H9 (cell line): ENCODE measurements at regions not wholly inside any gene's neighbourhood (a gene's known extent, or its start where the extent isn't known, plus 50 kb on each side); places are given as distances from the start of the nearest gene placed in this dataset.

Experiments
- DNase-seq: peaks from one replicate; pipeline ENCODE4 v3.0.0-alpha.2; 2017
- H2AFZ ChIP-seq: one replicate; pipeline ENCODE4 v1.6.1; 2013; ENCODE audit warnings: mild to moderate bottlenecking, low read length, control low read depth, moderate library complexity
- H2AK5ac ChIP-seq: 2 replicates; pipeline ENCODE4 v1.6.1; 2013; ENCODE audit warnings: low read length, control low read depth, mixed read lengths; ENCODE audit not compliant: insufficient read length
- H2BK120ac ChIP-seq: one replicate; pipeline ENCODE4 v1.6.1; 2013; ENCODE audit warnings: low read depth, mild to moderate bottlenecking, low read length, control low read depth, inconsistent platforms; ENCODE audit not compliant: poor library complexity, severe bottlenecking
- H2BK12ac ChIP-seq: 2 replicates; pipeline ENCODE4 v1.6.1; 2013; ENCODE audit warnings: low read length, control low read depth, mixed read lengths, low read depth; ENCODE audit not compliant: insufficient read length
- H2BK15ac ChIP-seq: 2 replicates; pipeline ENCODE4 v1.6.1; 2013; ENCODE audit warnings: low read depth, low read length, control low read depth
- H2BK20ac ChIP-seq: one replicate; pipeline ENCODE4 v1.6.1; 2013; ENCODE audit warnings: low read depth, mild to moderate bottlenecking, low read length, control low read depth, inconsistent platforms; ENCODE audit not compliant: poor library complexity, severe bottlenecking
- H2BK5ac ChIP-seq: 2 replicates; pipeline ENCODE4 v1.6.1; 2013; ENCODE audit warnings: low read length, control low read depth, mixed read lengths; ENCODE audit not compliant: insufficient read length
- H3K14ac ChIP-seq: 2 replicates; pipeline ENCODE4 v1.6.1; 2013; ENCODE audit warnings: low read length, control low read depth; ENCODE audit not compliant: insufficient read depth
- H3K18ac ChIP-seq: 2 replicates; pipeline ENCODE4 v1.6.1; 2013; ENCODE audit warnings: low read depth, mild to moderate bottlenecking, mixed read lengths, low read length, control low read depth; ENCODE audit not compliant: insufficient read length
- H3K23ac ChIP-seq: 2 replicates; pipeline ENCODE4 v1.6.1; 2013; ENCODE audit warnings: low read length, control low read depth, mixed read lengths, low read depth; ENCODE audit not compliant: insufficient read length
- H3K23me2 ChIP-seq: 2 replicates; pipeline ENCODE4 v1.6.1; 2013; ENCODE audit warnings: low read depth, mild to moderate bottlenecking, mixed read lengths, low read length, control low read depth; ENCODE audit not compliant: insufficient read length, poor library complexity, severe bottlenecking
- H3K27ac ChIP-seq: 2 replicates; pipeline ENCODE4 v1.5.1; 2013; ENCODE audit warnings: low read length, control low read depth, mixed read lengths, low read depth; ENCODE audit not compliant: insufficient read length
- H3K27me3 ChIP-seq: 2 replicates; pipeline ENCODE4 v1.6.1; 2013; ENCODE audit warnings: low read length, control low read depth, inconsistent platforms; ENCODE audit not compliant: insufficient read depth
- H3K4ac ChIP-seq: 2 replicates; pipeline ENCODE4 v1.6.1; 2013; ENCODE audit warnings: low read depth, mild to moderate bottlenecking, control low read depth, inconsistent platforms, low read length, moderate library complexity
- H3K4me1 ChIP-seq: 2 replicates; pipeline ENCODE4 v1.6.1; 2013; ENCODE audit warnings: low read length, control low read depth, inconsistent platforms; ENCODE audit not compliant: insufficient read depth
- H3K4me2 ChIP-seq: 2 replicates; pipeline ENCODE4 v1.6.1; 2013; ENCODE audit warnings: low read length, control low read depth, mixed read lengths; ENCODE audit not compliant: insufficient read length, insufficient read depth
- H3K56ac ChIP-seq: 2 replicates; pipeline ENCODE4 v1.6.1; 2013; ENCODE audit warnings: low read depth, mild to moderate bottlenecking, mixed read lengths, low read length, control low read depth; ENCODE audit not compliant: insufficient read length
- H3K79me1 ChIP-seq: 2 replicates; pipeline ENCODE4 v1.6.1; 2013; ENCODE audit warnings: low read depth, mild to moderate bottlenecking, moderate library complexity, low read length, control low read depth, inconsistent platforms; ENCODE audit not compliant: insufficient read depth, poor library complexity, severe bottlenecking
- H3K79me2 ChIP-seq: 2 replicates; pipeline ENCODE4 v1.6.1; 2013; ENCODE audit warnings: low read length, control low read depth, inconsistent platforms; ENCODE audit not compliant: insufficient read depth
- H3K9ac ChIP-seq: 2 replicates; pipeline ENCODE4 v1.6.1; 2013; ENCODE audit warnings: low read length, control low read depth, mixed read lengths; ENCODE audit not compliant: insufficient read length; ENCODE audit errors: extremely low read depth
- H3K9me3 ChIP-seq: one replicate; pipeline ENCODE4 v1.6.1; 2013; ENCODE audit warnings: low read depth, low read length, inconsistent platforms; ENCODE audit not compliant: control insufficient read depth
- H3T11ph ChIP-seq: one replicate; pipeline ENCODE4 v1.6.1; 2013; ENCODE audit warnings: mild to moderate bottlenecking, low read length, control low read depth, inconsistent platforms
- H4K20me1 ChIP-seq: one replicate; pipeline ENCODE4 v1.6.1; 2013; ENCODE audit not compliant: control insufficient read depth, insufficient read length, insufficient read depth
- H4K5ac ChIP-seq: 2 replicates; pipeline ENCODE4 v1.6.1; 2013; ENCODE audit warnings: low read depth, mild to moderate bottlenecking, mixed read lengths, low read length, control low read depth; ENCODE audit not compliant: insufficient read length
- H4K8ac ChIP-seq: replicated peaks from 2 replicates; pipeline ENCODE4 v1.6.1; 2013; ENCODE audit warnings: low read length, control low read depth, mixed read lengths, low read depth; ENCODE audit not compliant: insufficient read length
- H4K91ac ChIP-seq: 2 replicates; pipeline ENCODE4 v1.6.1; 2013; ENCODE audit warnings: low read depth, mild to moderate bottlenecking, moderate library complexity, mixed read lengths, low read length, control low read depth; ENCODE audit not compliant: insufficient read length
- H3K27ac Mint-ChIP-seq, 3 experiments: 2 replicates in 2 of 3; 3 replicates in 1 of 3; pipeline ENCODE4 v1.8.0; 2020 to 2021; ENCODE audit warnings: mixed read lengths in 3 of 3, mild to moderate bottlenecking in 1 of 3, moderate library complexity in 1 of 3
- H3K27me3 Mint-ChIP-seq: 2 replicates; pipeline ENCODE4 v1.8.0; 2021; ENCODE audit warnings: low read depth, mild to moderate bottlenecking, moderate library complexity, mixed read lengths
- H3K36me3 Mint-ChIP-seq, 3 experiments: 2 replicates in 2 of 3; 3 replicates in 1 of 3; pipeline ENCODE4 v1.8.0; 2020 to 2021; ENCODE audit warnings: low read depth in 3 of 3, mixed read lengths in 3 of 3; ENCODE audit not compliant: insufficient read depth in 1 of 3
- H3K4me1 Mint-ChIP-seq, 2 experiments: 2 replicates each; pipeline ENCODE4 v1.8.0; 2020; ENCODE audit warnings: mixed read lengths in 2 of 2
- H3K4me3 Mint-ChIP-seq, 2 experiments: 2 replicates in 1 of 2; 3 replicates in 1 of 2; pipeline ENCODE4 v1.8.0; 2020 to 2021; ENCODE audit warnings: mild to moderate bottlenecking in 2 of 2, mixed read lengths in 2 of 2, moderate library complexity in 1 of 2
- H3K9me3 Mint-ChIP-seq, 2 experiments: 2 replicates in 1 of 2; 3 replicates in 1 of 2; pipeline ENCODE4 v1.8.0; 2020; ENCODE audit warnings: mild to moderate bottlenecking in 2 of 2, mixed read lengths in 2 of 2, moderate library complexity in 1 of 2
- WGBS: extraction: QIAGEN DNeasy Blood & Tissue Kit; methylation state at CpG from one replicate; pipeline ENCODE4 v1.1.7; 2013; ENCODE audit warnings: missing lambda C conversion rate, low lambda C conversion rate, mixed read lengths; ENCODE audit not compliant: insufficient read length; ENCODE audit errors: extremely low coverage; 5-methylcytosine and 5-hydroxymethylcytosine counted together
- TF ChIP-seq, protein P1 (sequence below): fragments of 200-600 bp; sonication (generic); conservative IDR thresholded peaks from 3 replicates; pipeline ENCODE4 v1.8.0; 2021; ENCODE audit warnings: antibody characterized with exemption, mild to moderate bottlenecking

DNA sequence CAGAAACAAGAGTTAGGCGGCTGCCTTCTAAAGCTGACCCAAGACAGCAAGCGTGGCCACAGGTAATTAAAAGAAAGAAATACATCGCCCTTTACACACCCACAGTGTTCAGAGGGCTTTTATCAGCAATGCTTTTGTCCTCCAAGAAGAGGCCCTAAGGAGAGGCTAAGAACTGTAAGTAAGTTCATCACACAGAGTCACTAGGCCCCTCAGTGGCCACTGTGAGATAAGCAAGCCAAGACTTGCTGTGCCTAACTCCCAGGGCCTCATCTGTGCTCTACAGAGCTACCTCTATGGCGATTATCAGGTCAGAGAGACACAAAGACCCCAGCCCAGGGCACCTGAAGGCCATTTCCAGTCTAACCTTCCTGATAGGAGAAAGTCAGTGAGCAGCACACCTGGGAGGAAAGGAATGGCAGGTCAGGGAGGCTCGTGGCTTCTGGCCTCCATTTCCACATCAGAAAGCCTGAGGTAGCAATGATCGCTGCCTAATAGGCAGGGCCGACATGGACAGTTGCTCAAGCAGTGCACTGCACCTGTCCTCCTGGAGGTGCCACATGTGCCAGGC is 545.2 kb upstream of the CDH11 start:
- Histone ChIP-seq H3K79me2 (no peaks in the 10 kb centered on the region), H3K4ac (no peak overlapping the region), H4K20me1 (no peaks in the 10 kb centered on the region), H3K4me2 (no peak overlapping the region), H2BK120ac (no peak overlapping the region), H3K9ac (no peak overlapping the region), H2BK12ac (no peak overlapping the region), H4K8ac (no peak overlapping the region), H3K79me1 (no peaks in the 10 kb centered on the region), H3K14ac (no peak overlapping the region), H4K5ac (no peak overlapping the region), H3K23ac (no peak overlapping the region), H3K9me3 (no peaks in the 10 kb centered on the region), H2BK15ac (no peak overlapping the region), H3K27me3 (no peaks in the 10 kb centered on the region), H3K23me2 (no peaks in the 10 kb centered on the region), H2BK5ac (no peak overlapping the region), H2AFZ (no peak overlapping the region), H3K4me1 (no peaks in the 10 kb centered on the region; the same call in 1 of the 2 replicates), H3K18ac (no peak overlapping the region), H3K27ac (no peak overlapping the region), H2AK5ac (no peak overlapping the region), H4K91ac (no peak overlapping the region), H3T11ph (no peak overlapping the region), H2BK20ac (no peak overlapping the region), H3K56ac (no peak overlapping the region)
- Mint-ChIP-seq H3K9me3 (peaks cover 0 to 3% of the 10 kb centered on the region in 2 experiments; a peak in 1 of 5 replicates), H3K36me3 (no peaks in the 10 kb centered on the region; a peak in 2 of 7 replicates), H3K4me3 (no peak overlapping the region), H3K27me3 (peaks cover 1% of the 10 kb centered on the region), H3K27ac (no peak overlapping the region; a peak in 1 of 7 replicates), H3K4me1 (peaks cover 17 to 18% of the 10 kb centered on the region in 2 experiments)
- no CpG with 5 or more reads among the region's 7 CpGs for WGBS
- TF ChIP-seq, protein P1, sequence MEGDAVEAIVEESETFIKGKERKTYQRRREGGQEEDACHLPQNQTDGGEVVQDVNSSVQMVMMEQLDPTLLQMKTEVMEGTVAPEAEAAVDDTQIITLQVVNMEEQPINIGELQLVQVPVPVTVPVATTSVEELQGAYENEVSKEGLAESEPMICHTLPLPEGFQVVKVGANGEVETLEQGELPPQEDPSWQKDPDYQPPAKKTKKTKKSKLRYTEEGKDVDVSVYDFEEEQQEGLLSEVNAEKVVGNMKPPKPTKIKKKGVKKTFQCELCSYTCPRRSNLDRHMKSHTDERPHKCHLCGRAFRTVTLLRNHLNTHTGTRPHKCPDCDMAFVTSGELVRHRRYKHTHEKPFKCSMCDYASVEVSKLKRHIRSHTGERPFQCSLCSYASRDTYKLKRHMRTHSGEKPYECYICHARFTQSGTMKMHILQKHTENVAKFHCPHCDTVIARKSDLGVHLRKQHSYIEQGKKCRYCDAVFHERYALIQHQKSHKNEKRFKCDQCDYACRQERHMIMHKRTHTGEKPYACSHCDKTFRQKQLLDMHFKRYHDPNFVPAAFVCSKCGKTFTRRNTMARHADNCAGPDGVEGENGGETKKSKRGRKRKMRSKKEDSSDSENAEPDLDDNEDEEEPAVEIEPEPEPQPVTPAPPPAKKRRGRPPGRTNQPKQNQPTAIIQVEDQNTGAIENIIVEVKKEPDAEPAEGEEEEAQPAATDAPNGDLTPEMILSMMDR, result peak; percentile 53
- peak; percentile 51 for DNase-seq
